ENCODE measurements at regions not wholly inside any gene's neighbourhood (a gene's known extent, or its start where the extent isn't known, plus 50 kb on each side); places are given as distances from the start of the nearest gene placed in this dataset.

DNA sequence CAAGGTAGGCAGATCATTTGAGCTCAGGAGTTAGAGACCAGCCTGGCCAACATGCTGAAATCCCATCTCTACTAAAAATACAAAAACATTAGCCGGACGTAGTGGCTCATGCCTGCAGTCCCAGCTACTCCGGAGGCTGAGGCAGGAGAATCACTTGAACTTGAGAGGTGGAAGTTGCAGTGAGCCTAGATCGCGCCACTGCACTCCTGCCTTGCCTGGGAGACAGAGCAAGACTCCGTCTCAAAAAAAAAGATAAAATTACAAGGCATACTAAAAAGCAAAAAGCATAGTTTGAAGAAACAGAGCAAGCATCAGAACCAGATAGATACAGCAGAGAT lies 61.2 kb upstream of the CDC42BPA start:
- TF ChIP-seq, protein P1, sequence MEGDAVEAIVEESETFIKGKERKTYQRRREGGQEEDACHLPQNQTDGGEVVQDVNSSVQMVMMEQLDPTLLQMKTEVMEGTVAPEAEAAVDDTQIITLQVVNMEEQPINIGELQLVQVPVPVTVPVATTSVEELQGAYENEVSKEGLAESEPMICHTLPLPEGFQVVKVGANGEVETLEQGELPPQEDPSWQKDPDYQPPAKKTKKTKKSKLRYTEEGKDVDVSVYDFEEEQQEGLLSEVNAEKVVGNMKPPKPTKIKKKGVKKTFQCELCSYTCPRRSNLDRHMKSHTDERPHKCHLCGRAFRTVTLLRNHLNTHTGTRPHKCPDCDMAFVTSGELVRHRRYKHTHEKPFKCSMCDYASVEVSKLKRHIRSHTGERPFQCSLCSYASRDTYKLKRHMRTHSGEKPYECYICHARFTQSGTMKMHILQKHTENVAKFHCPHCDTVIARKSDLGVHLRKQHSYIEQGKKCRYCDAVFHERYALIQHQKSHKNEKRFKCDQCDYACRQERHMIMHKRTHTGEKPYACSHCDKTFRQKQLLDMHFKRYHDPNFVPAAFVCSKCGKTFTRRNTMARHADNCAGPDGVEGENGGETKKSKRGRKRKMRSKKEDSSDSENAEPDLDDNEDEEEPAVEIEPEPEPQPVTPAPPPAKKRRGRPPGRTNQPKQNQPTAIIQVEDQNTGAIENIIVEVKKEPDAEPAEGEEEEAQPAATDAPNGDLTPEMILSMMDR (optimal IDR thresholded peaks at IDR 0.05 in 1 of 3, IDR thresholded peaks at IDR 0.05 in 1 of 3, conservative IDR thresholded peaks at IDR 0.05 in 1 of 3; ENCODE audit: extremely low read depth in 1 of 3, insufficient read depth in 2 of 3, low read length in 3 of 3): no peak
- TF ChIP-seq EZH2 (IDR thresholded peaks at IDR 0.05; ENCODE audit: low read length): no peak

All from keratinocyte (primary cell).